ENCODE measurements at regions not wholly inside any gene's neighbourhood (a gene's known extent, or its start where the extent isn't known, plus 50 kb on each side); places are given as distances from the start of the nearest gene placed in this dataset.

- no peak for TF ChIP-seq CTCF (IDR thresholded peaks at IDR 0.05)
- no peak for TF ChIP-seq POLR2A (IDR thresholded peaks at IDR 0.05)
Observed at GRCh38 chr13:94901070-94901469, 188.7 kb upstream of the SOX21 start.
